ENCODE measurements at regions not wholly inside any gene's neighbourhood (a gene's known extent, or its start where the extent isn't known, plus 50 kb on each side); places are given as distances from the start of the nearest gene placed in this dataset.

GRCh38 chr12:20183563-20183962 lies 184.8 kb upstream of the PDE3A start (continued):
- TF ChIP-seq HBP1 (CRISPR knock-in tag; IDR thresholded peaks at IDR 0.05), result no peak
- TF ChIP-seq TEAD1 (CRISPR knock-in tag; IDR thresholded peaks at IDR 0.05), result no peak

GRCh38 chr12:20184514-20184913 lies 183.8 kb upstream of the PDE3A start:
- Histone ChIP-seq H3K27me3 (ENCODE audit: control insufficient read depth in 2 of 2, insufficient read depth in 2 of 2, low read length in 2 of 2) (no peaks in the 10 kb centered on the region), H3K4me1 (replicated peaks in 1 of 2; ENCODE audit: control insufficient read depth in 2 of 2, insufficient read depth in 2 of 2, low read length in 2 of 2) (no peaks in the 10 kb centered on the region), H3K4me2 (ENCODE audit: insufficient read depth, low read length) (no peak overlapping the region), H3K27ac (ENCODE audit: extremely low read depth, low read depth, low read length) (no peak overlapping the region), H3K36me3 (ENCODE audit: control insufficient read depth, insufficient read depth, low read length) (no peaks in the 10 kb centered on the region), H3K9me3 (replicated peaks; ENCODE audit: control insufficient read depth, insufficient read depth, low read depth, low read length) (no peaks in the 10 kb centered on the region), H3K9ac (ENCODE audit: insufficient read depth in 1 of 2, low read depth in 2 of 2, low read length in 2 of 2) (no peak overlapping the region), H3K4me3 (no peak overlapping the region), H3K79me2 (ENCODE audit: control insufficient read depth, insufficient read depth, low read length) (no peaks in the 10 kb centered on the region), H2AFZ (ENCODE audit: low read depth, low read length) (no peak overlapping the region), H3K9me1 (ENCODE audit: control insufficient read depth, insufficient read depth, low read length) (no peaks in the 10 kb centered on the region), H4K20me1 (replicated peaks; ENCODE audit: control insufficient read depth, insufficient read depth, low read length) (no peaks in the 10 kb centered on the region)
- DNase-seq (ENCODE audit: extremely low read depth in 1 of 4, low spot score in 3 of 4), result no peak
- TF ChIP-seq ELF1 (tag; IDR thresholded peaks at IDR 0.05), result no peak
- TF ChIP-seq POLR2B (IDR thresholded peaks at IDR 0.05; ENCODE audit: low read depth, partially characterized antibody), result no peak
- TF ChIP-seq ETS1 (conservative IDR thresholded peaks at IDR 0.05; ENCODE audit: control insufficient read depth, low read depth, low read length), result no peak
- intact Hi-C loops (cut with micrococcal nuclease) (no loop called here), in situ Hi-C loops (cut with MboI) (no loop called here)
- FAIRE-seq, result no peak
- no TSS peak for BruUV-seq (replicated peaks)
- CTCF ChIA-PET (ENCODE audit: low intra/inter-chr PET ratio), result no interaction called here
- POLR2A ChIA-PET, result no interaction called here
- no peak for ATAC-seq
- 0% methylated on average over 4 of the region's 4 CpGs for WGBS (ENCODE audit: insufficient coverage, low coverage, missing lambda C conversion rate)

Measured in K562 (cell line).